ENCODE measurements at regions not wholly inside any gene's neighbourhood (a gene's known extent, or its start where the extent isn't known, plus 50 kb on each side); places are given as distances from the start of the nearest gene placed in this dataset.

GRCh38 chr14:38517426-38517825 is 261.5 kb upstream of the CLEC14A start:
- Histone ChIP-seq H3K27me3 (ENCODE audit: control insufficient read depth in 2 of 2, insufficient read depth in 2 of 2, low read length in 2 of 2) (no peaks in the 10 kb centered on the region), H3K9me3 (ENCODE audit: control insufficient read depth in 2 of 2, low read length in 2 of 2) (no peaks in the 10 kb centered on the region), H3K4me1 (ENCODE audit: control insufficient read depth in 2 of 2, insufficient read depth in 2 of 2, low read length in 2 of 2) (no peaks in the 10 kb centered on the region), H3K9ac (ENCODE audit: low read depth in 1 of 2, low read length in 2 of 2) (no peak overlapping the region), H3K27ac (ENCODE audit: low read depth in 2 of 2, low read length in 2 of 2) (no peak overlapping the region), H3K4me3 (ENCODE audit: low read length in 2 of 2) (no peak overlapping the region), H3K36me3 (ENCODE audit: control insufficient read depth in 2 of 2, insufficient read depth in 2 of 2, low read length in 2 of 2) (no peaks in the 10 kb centered on the region)

GRCh38 chr14:38512236-38512635 is 256.3 kb upstream of the CLEC14A start:
- no peaks in the 10 kb centered on the region for H3K4me1 ChIP-seq (ENCODE audit: control insufficient read depth in 2 of 2, insufficient read depth in 2 of 2, low read length in 2 of 2)
- H3K4me3 ChIP-seq (ENCODE audit: low read length in 2 of 2) = no peak overlapping the region
- no peaks in the 10 kb centered on the region for H3K36me3 ChIP-seq (ENCODE audit: control insufficient read depth in 2 of 2, insufficient read depth in 2 of 2, low read length in 2 of 2)

GRCh38 chr14:38507299-38507698 is 251.4 kb upstream of the CLEC14A start:
- Histone ChIP-seq H3K27ac (ENCODE audit: low read depth in 2 of 2, low read length in 2 of 2) (no peak overlapping the region), H3K9ac (ENCODE audit: low read depth in 1 of 2, low read length in 2 of 2) (no peak overlapping the region), H3K27me3 (ENCODE audit: control insufficient read depth in 2 of 2, insufficient read depth in 2 of 2, low read length in 2 of 2) (no peaks in the 10 kb centered on the region), H3K4me3 (ENCODE audit: low read length in 2 of 2) (no peak overlapping the region), H3K9me3 (ENCODE audit: control insufficient read depth in 2 of 2, low read length in 2 of 2) (no peaks in the 10 kb centered on the region), H3K36me3 (ENCODE audit: control insufficient read depth in 2 of 2, insufficient read depth in 2 of 2, low read length in 2 of 2) (no peaks in the 10 kb centered on the region), H3K4me1 (ENCODE audit: control insufficient read depth in 2 of 2, insufficient read depth in 2 of 2, low read length in 2 of 2) (no peaks in the 10 kb centered on the region)

More at GRCh38 chr14:38512236-38512635, 256.3 kb upstream of the CLEC14A start:
- Histone ChIP-seq H3K9me3 (ENCODE audit: control insufficient read depth in 2 of 2, low read length in 2 of 2) (no peaks in the 10 kb centered on the region), H3K27me3 (ENCODE audit: control insufficient read depth in 2 of 2, insufficient read depth in 2 of 2, low read length in 2 of 2) (no peaks in the 10 kb centered on the region), H3K9ac (ENCODE audit: low read depth in 1 of 2, low read length in 2 of 2) (no peak overlapping the region), H3K27ac (ENCODE audit: low read depth in 2 of 2, low read length in 2 of 2) (no peak overlapping the region)

- Histone ChIP-seq H3K9me3 (ENCODE audit: control insufficient read depth in 2 of 2, low read length in 2 of 2) (no peaks in the 10 kb centered on the region), H3K27me3 (ENCODE audit: control insufficient read depth in 2 of 2, insufficient read depth in 2 of 2, low read length in 2 of 2) (no peaks in the 10 kb centered on the region), H3K36me3 (ENCODE audit: control insufficient read depth in 2 of 2, insufficient read depth in 2 of 2, low read length in 2 of 2) (no peaks in the 10 kb centered on the region), H3K9ac (ENCODE audit: low read depth in 1 of 2, low read length in 2 of 2) (no peak overlapping the region), H3K27ac (ENCODE audit: low read depth in 2 of 2, low read length in 2 of 2) (no peak overlapping the region), H3K4me1 (ENCODE audit: control insufficient read depth in 2 of 2, insufficient read depth in 2 of 2, low read length in 2 of 2) (no peaks in the 10 kb centered on the region), H3K4me3 (ENCODE audit: low read length in 2 of 2) (no peak overlapping the region)
Observed at GRCh38 chr14:38505973-38506249, 250.0 kb upstream of the CLEC14A start.

GRCh38 chr14:38505221-38505972 is 249.5 kb upstream of the CLEC14A start:
- Histone ChIP-seq H3K4me3 (ENCODE audit: low read length in 2 of 2) (no peak overlapping the region), H3K27ac (ENCODE audit: low read depth in 2 of 2, low read length in 2 of 2) (no peak overlapping the region), H3K9ac (ENCODE audit: low read depth in 1 of 2, low read length in 2 of 2) (no peak overlapping the region), H3K36me3 (ENCODE audit: control insufficient read depth in 2 of 2, insufficient read depth in 2 of 2, low read length in 2 of 2) (no peaks in the 10 kb centered on the region), H3K4me1 (ENCODE audit: control insufficient read depth in 2 of 2, insufficient read depth in 2 of 2, low read length in 2 of 2) (no peaks in the 10 kb centered on the region), H3K9me3 (ENCODE audit: control insufficient read depth in 2 of 2, low read length in 2 of 2) (no peaks in the 10 kb centered on the region), H3K27me3 (ENCODE audit: control insufficient read depth in 2 of 2, insufficient read depth in 2 of 2, low read length in 2 of 2) (no peaks in the 10 kb centered on the region)

- H3K9me3 ChIP-seq (ENCODE audit: control insufficient read depth in 2 of 2, low read length in 2 of 2) = no peaks in the 10 kb centered on the region
- H3K36me3 ChIP-seq (ENCODE audit: control insufficient read depth in 2 of 2, insufficient read depth in 2 of 2, low read length in 2 of 2) = no peaks in the 10 kb centered on the region
- no peaks in the 10 kb centered on the region for H3K4me1 ChIP-seq (ENCODE audit: control insufficient read depth in 2 of 2, insufficient read depth in 2 of 2, low read length in 2 of 2)
Observed at GRCh38 chr14:38504175-38504574, 248.3 kb upstream of the CLEC14A start.

GRCh38 chr14:38502239-38502638 is 246.3 kb upstream of the CLEC14A start:
- Histone ChIP-seq H3K9me3 (ENCODE audit: control insufficient read depth in 2 of 2, low read length in 2 of 2) (no peaks in the 10 kb centered on the region), H3K27me3 (ENCODE audit: control insufficient read depth in 2 of 2, insufficient read depth in 2 of 2, low read length in 2 of 2) (no peaks in the 10 kb centered on the region), H3K4me1 (ENCODE audit: control insufficient read depth in 2 of 2, insufficient read depth in 2 of 2, low read length in 2 of 2) (no peaks in the 10 kb centered on the region), H3K4me3 (ENCODE audit: low read length in 2 of 2) (no peak overlapping the region), H3K27ac (ENCODE audit: low read depth in 2 of 2, low read length in 2 of 2) (no peak overlapping the region), H3K36me3 (ENCODE audit: control insufficient read depth in 2 of 2, insufficient read depth in 2 of 2, low read length in 2 of 2) (no peaks in the 10 kb centered on the region), H3K9ac (ENCODE audit: low read depth in 1 of 2, low read length in 2 of 2) (no peak overlapping the region)

More at GRCh38 chr14:38504175-38504574, 248.3 kb upstream of the CLEC14A start:
- no peak overlapping the region for H3K4me3 ChIP-seq (ENCODE audit: low read length in 2 of 2)
- no peak overlapping the region for H3K9ac ChIP-seq (ENCODE audit: low read depth in 1 of 2, low read length in 2 of 2)
- no peak overlapping the region for H3K27ac ChIP-seq (ENCODE audit: low read depth in 2 of 2, low read length in 2 of 2)
- H3K27me3 ChIP-seq (ENCODE audit: control insufficient read depth in 2 of 2, insufficient read depth in 2 of 2, low read length in 2 of 2) = no peaks in the 10 kb centered on the region

- H3K36me3 ChIP-seq (ENCODE audit: control insufficient read depth in 2 of 2, insufficient read depth in 2 of 2, low read length in 2 of 2) = no peaks in the 10 kb centered on the region
- H3K27ac ChIP-seq (ENCODE audit: low read depth in 2 of 2, low read length in 2 of 2) = no peak overlapping the region
- H3K27me3 ChIP-seq (ENCODE audit: control insufficient read depth in 2 of 2, insufficient read depth in 2 of 2, low read length in 2 of 2) = no peaks in the 10 kb centered on the region
- H3K4me3 ChIP-seq (ENCODE audit: low read length in 2 of 2) = no peak overlapping the region
- no peaks in the 10 kb centered on the region for H3K9me3 ChIP-seq (ENCODE audit: control insufficient read depth in 2 of 2, low read length in 2 of 2)
- H3K9ac ChIP-seq (ENCODE audit: low read depth in 1 of 2, low read length in 2 of 2) = no peak overlapping the region
- H3K4me1 ChIP-seq (ENCODE audit: control insufficient read depth in 2 of 2, insufficient read depth in 2 of 2, low read length in 2 of 2) = no peaks in the 10 kb centered on the region
Observed at GRCh38 chr14:38500125-38500524, 244.2 kb upstream of the CLEC14A start.

GRCh38 chr14:38496092-38496491 is 240.2 kb upstream of the CLEC14A start:
- H3K27me3 ChIP-seq (ENCODE audit: control insufficient read depth in 2 of 2, insufficient read depth in 2 of 2, low read length in 2 of 2) = no peaks in the 10 kb centered on the region
- H3K27ac ChIP-seq (ENCODE audit: low read depth in 2 of 2, low read length in 2 of 2) = no peak overlapping the region
- no peak overlapping the region for H3K4me3 ChIP-seq (ENCODE audit: low read length in 2 of 2)
- no peaks in the 10 kb centered on the region for H3K9me3 ChIP-seq (ENCODE audit: control insufficient read depth in 2 of 2, low read length in 2 of 2)
- H3K4me1 ChIP-seq (ENCODE audit: control insufficient read depth in 2 of 2, insufficient read depth in 2 of 2, low read length in 2 of 2) = no peaks in the 10 kb centered on the region
- no peak overlapping the region for H3K9ac ChIP-seq (ENCODE audit: low read depth in 1 of 2, low read length in 2 of 2)
- H3K36me3 ChIP-seq (ENCODE audit: control insufficient read depth in 2 of 2, insufficient read depth in 2 of 2, low read length in 2 of 2) = no peaks in the 10 kb centered on the region

- no peaks in the 10 kb centered on the region for H3K9me3 ChIP-seq (ENCODE audit: control insufficient read depth in 2 of 2, low read length in 2 of 2)
- H3K27ac ChIP-seq (ENCODE audit: low read depth in 2 of 2, low read length in 2 of 2) = no peak overlapping the region
- no peak overlapping the region for H3K4me3 ChIP-seq (ENCODE audit: low read length in 2 of 2)
- no peaks in the 10 kb centered on the region for H3K4me1 ChIP-seq (ENCODE audit: control insufficient read depth in 2 of 2, insufficient read depth in 2 of 2, low read length in 2 of 2)
- H3K36me3 ChIP-seq (ENCODE audit: control insufficient read depth in 2 of 2, insufficient read depth in 2 of 2, low read length in 2 of 2) = no peaks in the 10 kb centered on the region
- H3K27me3 ChIP-seq (ENCODE audit: control insufficient read depth in 2 of 2, insufficient read depth in 2 of 2, low read length in 2 of 2) = no peaks in the 10 kb centered on the region
- no peak overlapping the region for H3K9ac ChIP-seq (ENCODE audit: low read depth in 1 of 2, low read length in 2 of 2)
Observed at GRCh38 chr14:38490273-38490672, 234.4 kb upstream of the CLEC14A start.

GRCh38 chr14:38485026-38485425 is 229.1 kb upstream of the CLEC14A start:
- H3K4me1 ChIP-seq (ENCODE audit: control insufficient read depth in 2 of 2, insufficient read depth in 2 of 2, low read length in 2 of 2) = no peaks in the 10 kb centered on the region
- no peak overlapping the region for H3K27ac ChIP-seq (ENCODE audit: low read depth in 2 of 2, low read length in 2 of 2)
- H3K9me3 ChIP-seq (ENCODE audit: control insufficient read depth in 2 of 2, low read length in 2 of 2) = no peaks in the 10 kb centered on the region
- no peak overlapping the region for H3K9ac ChIP-seq (ENCODE audit: low read depth in 1 of 2, low read length in 2 of 2)
- H3K27me3 ChIP-seq (ENCODE audit: control insufficient read depth in 2 of 2, insufficient read depth in 2 of 2, low read length in 2 of 2) = no peaks in the 10 kb centered on the region
- H3K4me3 ChIP-seq (ENCODE audit: low read length in 2 of 2) = no peak overlapping the region
- H3K36me3 ChIP-seq (ENCODE audit: control insufficient read depth in 2 of 2, insufficient read depth in 2 of 2, low read length in 2 of 2) = no peaks in the 10 kb centered on the region
